Natural killer cell (primary cell): ENCODE measurements at regions not wholly inside any gene's neighbourhood (a gene's known extent, or its start where the extent isn't known, plus 50 kb on each side); places are given as distances from the start of the nearest gene placed in this dataset.

ENCODE experiments used
- ATAC-seq, 3 donors: fragments of 150-1000 bp in 2 of 3; fragments of 200-7000 bp in 1 of 3; cut with Tn5 transposase; 1 replicate in 1 of 3; 2 replicates in 2 of 3; pipeline ENCODE4 v1.10.0; 2021; ENCODE audit warnings: mild to moderate bottlenecking in 2 of 3, moderate library complexity in 2 of 3
- DNase-seq, 2 donors: peaks; one replicate each; pipeline versions ENCODE4 v3.0.0 to v3.0.0-alpha.2; 2013 to 2021; ENCODE audit warnings: mixed read lengths in 1 of 2
- H3K27ac ChIP-seq: one replicate; pipeline ENCODE4 v1.5.1; 2013; ENCODE audit warnings: mild to moderate bottlenecking, low read length
- H3K27me3 ChIP-seq: one replicate; pipeline ENCODE4 v1.6.1; 2013; ENCODE audit warnings: low read length; ENCODE audit not compliant: control insufficient read depth, insufficient read depth
- H3K36me3 ChIP-seq: one replicate; pipeline ENCODE4 v1.6.1; 2013; ENCODE audit warnings: low read length; ENCODE audit not compliant: control insufficient read depth, insufficient read depth
- H3K4me1 ChIP-seq: one replicate; pipeline ENCODE4 v1.6.1; 2013; ENCODE audit warnings: low read length; ENCODE audit not compliant: control insufficient read depth, insufficient read depth
- H3K4me3 ChIP-seq: one replicate; pipeline ENCODE4 v1.5.1; 2013; ENCODE audit warnings: low read length
- H3K9me3 ChIP-seq: one replicate; pipeline ENCODE4 v1.6.1; 2013; ENCODE audit warnings: low read length; ENCODE audit not compliant: control insufficient read depth, insufficient read depth
- H3K27ac Mint-ChIP-seq, 2 donors: one replicate each; pipeline ENCODE4 v1.8.0; 2022; ENCODE audit warnings: mild to moderate bottlenecking in 2 of 2, mixed read lengths in 2 of 2, moderate library complexity in 1 of 2
- H3K27me3 Mint-ChIP-seq, 2 donors: one replicate each; pipeline ENCODE4 v1.8.0; 2022; ENCODE audit warnings: low read depth in 2 of 2, mixed read lengths in 2 of 2
- H3K36me3 Mint-ChIP-seq: one replicate; pipeline ENCODE4 v1.8.0; 2022; ENCODE audit warnings: mixed read lengths
- H3K4me1 Mint-ChIP-seq, 2 donors: one replicate each; pipeline ENCODE4 v1.8.0; 2022; ENCODE audit warnings: mixed read lengths in 2 of 2
- H3K4me3 Mint-ChIP-seq: one replicate; pipeline ENCODE4 v1.8.0; 2022; ENCODE audit warnings: mild to moderate bottlenecking, moderate library complexity, mixed read lengths
- H3K9me3 Mint-ChIP-seq, 2 donors: one replicate each; pipeline ENCODE4 v1.8.0; 2022; ENCODE audit warnings: mixed read lengths in 2 of 2
- CTCF ChIP-seq: fragments of 200-600 bp; IDR thresholded peaks from one replicate; pipeline ENCODE4 v1.8.0; 2022; ENCODE audit warnings: antibody characterized with exemption
- WGBS: methylation state at CpG from one replicate; pipeline ENCODE4 v1.1.7; 2013; ENCODE audit warnings: missing lambda C conversion rate; ENCODE audit not compliant: insufficient coverage; 5-methylcytosine and 5-hydroxymethylcytosine counted together
- intact Hi-C: fragments of 100-400 bp; cut with micrococcal nuclease; formaldehyde crosslinking; loops from one replicate; pipeline ENCODE4 v1.14.2; 2022

GRCh38 chr13:63706751-63707150 lies 2291.1 kb upstream of the PCDH20 start:
- Mint-ChIP-seq H3K4me3 (no peak overlapping the region), H3K27ac (no peak overlapping the region), H3K9me3 (peaks cover 4 to 7% of the 10 kb centered on the region in 2 donors), H3K27me3 (no peaks in the 10 kb centered on the region), H3K4me1 (no peaks in the 10 kb centered on the region), H3K36me3 (peaks cover 13% of the 10 kb centered on the region)
- H3K4me1 ChIP-seq, result no peaks in the 10 kb centered on the region
- no peak for ATAC-seq
- no peak overlapping the region for H3K27ac ChIP-seq
- no peak for DNase-seq
- no peaks in the 10 kb centered on the region for H3K36me3 ChIP-seq
- WGBS, result 67% methylated on average over 2 of the region's 2 CpGs
- no peak for TF ChIP-seq CTCF
- H3K4me3 ChIP-seq, result no peak overlapping the region
- intact Hi-C loops, result no loop called here
- no peaks in the 10 kb centered on the region for H3K27me3 ChIP-seq
- H3K9me3 ChIP-seq, result peaks cover 3% of the 10 kb centered on the region

GRCh38 chr13:63704521-63704920 lies 2288.9 kb upstream of the PCDH20 start:
- ATAC-seq (no peak), DNase-seq (no peak)
- Mint-ChIP-seq H3K9me3 (peaks cover 4 to 8% of the 10 kb centered on the region in 2 donors), H3K36me3 (peaks cover 15% of the 10 kb centered on the region), H3K27ac (no peak overlapping the region), H3K27me3 (no peaks in the 10 kb centered on the region), H3K4me1 (no peaks in the 10 kb centered on the region), H3K4me3 (no peak overlapping the region)
- intact Hi-C loops, result no loop called here
- Histone ChIP-seq H3K27ac (no peak overlapping the region), H3K27me3 (no peaks in the 10 kb centered on the region), H3K4me3 (no peak overlapping the region), H3K4me1 (no peaks in the 10 kb centered on the region), H3K9me3 (peaks cover 16% of the 10 kb centered on the region), H3K36me3 (no peaks in the 10 kb centered on the region)
- 79% methylated on average over 4 of the region's 4 CpGs for WGBS
- TF ChIP-seq CTCF, result no peak

GRCh38 chr13:63700350-63700749 lies 2284.7 kb upstream of the PCDH20 start:
- no peak for TF ChIP-seq CTCF
- H3K27me3 ChIP-seq, result no peaks in the 10 kb centered on the region
- Mint-ChIP-seq H3K4me3 (no peak overlapping the region), H3K27ac (no peak overlapping the region), H3K9me3 (peaks cover 8 to 17% of the 10 kb centered on the region in 2 donors), H3K4me1 (no peaks in the 10 kb centered on the region), H3K27me3 (no peaks in the 10 kb centered on the region), H3K36me3 (peaks cover 19% of the 10 kb centered on the region)
- H3K9me3 ChIP-seq, result peaks cover 19% of the 10 kb centered on the region
- ATAC-seq (no peak), DNase-seq (no peak)
- H3K36me3 ChIP-seq, result no peaks in the 10 kb centered on the region
- H3K4me3 ChIP-seq, result no peak overlapping the region
- intact Hi-C loops, result no loop called here
- H3K27ac ChIP-seq, result no peak overlapping the region
- no peaks in the 10 kb centered on the region for H3K4me1 ChIP-seq
- WGBS, result 88% methylated on average over 3 of the region's 3 CpGs

- WGBS, result 93% methylated on average over 5 of the region's 5 CpGs
- no peak for TF ChIP-seq CTCF
Measured at GRCh38 chr13:63699948-63700347, 2284.3 kb upstream of the PCDH20 start.

More at GRCh38 chr13:63699948-63700347, 2284.3 kb upstream of the PCDH20 start:
- H3K9me3 Mint-ChIP-seq, result peaks cover 6 to 17% of the 10 kb centered on the region in 2 donors
- H3K27ac ChIP-seq, result no peak overlapping the region
- H3K4me3 Mint-ChIP-seq, result no peak overlapping the region
- no peaks in the 10 kb centered on the region for H3K27me3 ChIP-seq
- no peaks in the 10 kb centered on the region for H3K4me1 ChIP-seq
- H3K27me3 Mint-ChIP-seq, result no peaks in the 10 kb centered on the region
- H3K9me3 ChIP-seq, result peaks cover 19% of the 10 kb centered on the region
- no peaks in the 10 kb centered on the region for H3K36me3 ChIP-seq
- H3K27ac Mint-ChIP-seq, result no peak overlapping the region
- no peak for ATAC-seq
- H3K4me1 Mint-ChIP-seq, result no peaks in the 10 kb centered on the region
- intact Hi-C loops, result no loop called here
- no peak overlapping the region for H3K4me3 ChIP-seq
- DNase-seq, result no peak
- H3K36me3 Mint-ChIP-seq, result peaks cover 19% of the 10 kb centered on the region
